ENCODE measurements at regions not wholly inside any gene's neighbourhood (a gene's known extent, or its start where the extent isn't known, plus 50 kb on each side); places are given as distances from the start of the nearest gene placed in this dataset.

- DNase-seq (ENCODE audit: low spot score, unreplicated experiment): no peak
- Mint-ChIP-seq H3K36me3 (ENCODE audit: insufficient read depth) (no peaks in the 10 kb centered on the region), H3K9me3 (ENCODE audit: low read depth) (no peaks in the 10 kb centered on the region), H3K4me1 (ENCODE audit: low read depth) (peaks cover 19% of the 10 kb centered on the region), H3K27ac (no peak overlapping the region), H3K4me3 (ENCODE audit: low read depth) (no peak overlapping the region), H3K27me3 (no peaks in the 10 kb centered on the region)
- no peak for TF ChIP-seq CTCF (IDR thresholded peaks at IDR 0.05; ENCODE audit: unreplicated experiment)
Measured at GRCh38 chr5:125970631-125971307, 452.4 kb upstream of the GRAMD2B start.

DNA sequence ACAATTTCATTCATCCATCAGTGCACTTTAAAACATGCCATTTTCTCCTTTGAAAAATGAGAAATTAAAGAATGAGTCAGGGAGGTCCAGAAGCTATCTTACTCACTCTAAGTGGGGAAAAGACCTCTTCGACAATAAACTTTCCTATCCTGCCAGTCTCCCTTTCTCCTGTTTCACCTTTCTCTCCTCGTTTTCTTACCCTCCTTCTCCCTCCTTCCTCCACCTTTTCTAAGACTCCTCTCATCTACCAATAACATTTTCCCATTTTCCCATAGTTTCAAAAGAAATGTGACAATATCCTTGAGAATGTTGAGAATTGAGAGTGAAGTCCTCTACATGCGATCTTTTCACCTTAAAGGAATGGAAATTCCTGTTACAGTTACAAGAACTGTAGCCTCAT, 450.5 kb upstream of the GRAMD2B start:
- H3K9me3 Mint-ChIP-seq (ENCODE audit: low read depth): no peaks in the 10 kb centered on the region
- peaks cover 22% of the 10 kb centered on the region for H3K4me1 Mint-ChIP-seq (ENCODE audit: low read depth)

GRCh38 chr5:125974679-125975078, 448.5 kb upstream of the GRAMD2B start:
- Mint-ChIP-seq H3K9me3 (ENCODE audit: low read depth) (no peaks in the 10 kb centered on the region), H3K36me3 (ENCODE audit: insufficient read depth) (no peaks in the 10 kb centered on the region), H3K4me3 (ENCODE audit: low read depth) (no peak overlapping the region), H3K27ac (no peak overlapping the region), H3K27me3 (no peaks in the 10 kb centered on the region), H3K4me1 (ENCODE audit: low read depth) (peaks cover 27% of the 10 kb centered on the region)
- no peak for TF ChIP-seq CTCF (IDR thresholded peaks at IDR 0.05; ENCODE audit: unreplicated experiment)
- no peak for DNase-seq (ENCODE audit: low spot score, unreplicated experiment)

More for the DNA sequence above, 450.5 kb upstream of the GRAMD2B start:
- no peak for TF ChIP-seq CTCF (IDR thresholded peaks at IDR 0.05; ENCODE audit: unreplicated experiment)
- Mint-ChIP-seq H3K36me3 (ENCODE audit: insufficient read depth) (no peaks in the 10 kb centered on the region), H3K27ac (peak overlapping the region; percentile 67), H3K4me3 (ENCODE audit: low read depth) (no peak overlapping the region), H3K27me3 (no peaks in the 10 kb centered on the region)
- DNase-seq (ENCODE audit: low spot score, unreplicated experiment): no peak

GRCh38 chr5:125976421-125977000, 446.7 kb upstream of the GRAMD2B start:
- no peak overlapping the region for H3K27ac Mint-ChIP-seq
- no peak overlapping the region for H3K4me3 Mint-ChIP-seq (ENCODE audit: low read depth)
- no peaks in the 10 kb centered on the region for H3K36me3 Mint-ChIP-seq (ENCODE audit: insufficient read depth)
- no peak for DNase-seq (ENCODE audit: low spot score, unreplicated experiment)
- no peaks in the 10 kb centered on the region for H3K9me3 Mint-ChIP-seq (ENCODE audit: low read depth)
- no peaks in the 10 kb centered on the region for H3K27me3 Mint-ChIP-seq
- peaks cover 24% of the 10 kb centered on the region for H3K4me1 Mint-ChIP-seq (ENCODE audit: low read depth)
- TF ChIP-seq CTCF (IDR thresholded peaks at IDR 0.05; ENCODE audit: unreplicated experiment): no peak

DNA sequence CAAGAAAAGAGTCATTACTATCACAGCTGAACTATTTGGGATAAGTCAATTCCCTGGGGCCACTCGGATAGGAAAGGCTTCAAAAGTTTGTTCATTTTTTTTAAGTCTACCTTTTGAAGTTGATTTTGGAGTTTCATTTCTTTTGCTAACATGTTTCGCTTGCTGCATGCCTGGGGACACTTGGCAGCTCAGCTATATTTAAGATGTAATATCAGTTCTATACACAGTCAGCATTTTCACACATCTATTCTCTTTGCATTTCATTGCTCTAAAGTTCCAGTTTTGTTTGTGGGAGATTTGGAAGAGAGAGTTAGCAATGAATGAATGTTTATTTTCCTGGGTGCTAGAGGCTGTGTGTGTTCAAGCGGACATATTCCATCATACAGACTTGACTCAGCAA, 445.2 kb upstream of the GRAMD2B start:
- no peak for TF ChIP-seq CTCF (IDR thresholded peaks at IDR 0.05; ENCODE audit: unreplicated experiment)
- Mint-ChIP-seq H3K36me3 (ENCODE audit: insufficient read depth) (no peaks in the 10 kb centered on the region), H3K27me3 (no peaks in the 10 kb centered on the region), H3K27ac (no peak overlapping the region), H3K4me1 (ENCODE audit: low read depth) (peaks cover 17% of the 10 kb centered on the region), H3K9me3 (ENCODE audit: low read depth) (no peaks in the 10 kb centered on the region), H3K4me3 (ENCODE audit: low read depth) (no peak overlapping the region)
- no peak for DNase-seq (ENCODE audit: low spot score, unreplicated experiment)
